ENCODE measurements at regions not wholly inside any gene's neighbourhood (a gene's known extent, or its start where the extent isn't known, plus 50 kb on each side); places are given as distances from the start of the nearest gene placed in this dataset.

GRCh38 chr4:18627447-18628005 lies 606.0 kb upstream of the LCORL start (continued):
- TF ChIP-seq AFF4 (CRISPR knock-in tag; IDR thresholded peaks at IDR 0.05) (no peak), FOXA3 (CRISPR knock-in tag; IDR thresholded peaks at IDR 0.05) (no peak), HOMEZ (CRISPR knock-in tag; IDR thresholded peaks at IDR 0.05; ENCODE audit: low read depth) (no peak), LCORL (IDR thresholded peaks at IDR 0.05) (no peak), LCORL (CRISPR knock-in tag; IDR thresholded peaks at IDR 0.05) (no peak), ZNF672 (CRISPR knock-in tag; IDR thresholded peaks at IDR 0.05) (no peak), SYNCRIP (IDR thresholded peaks at IDR 0.05; ENCODE audit: insufficient read depth, low read depth, low read length) (no peak)

- 2% methylated on average over 2 of the region's 2 CpGs for WGBS (ENCODE audit: low lambda C conversion rate)
- no TSS peak for BruUV-seq (replicated peaks)
- in situ Hi-C loops (cut with HindIII; ENCODE audit: extremely low pct_ligation_motif_present, low pct_unique_long_range_greater_than_20kb): no loop called here
Measured at GRCh38 chr4:18626996-18627395, 605.4 kb upstream of the LCORL start.

More at GRCh38 chr4:18626996-18627395, 605.4 kb upstream of the LCORL start:
- intact Hi-C loops (cut with micrococcal nuclease; ENCODE audit: unreplicated experiment): no loop called here
- Histone ChIP-seq H2AFZ (ENCODE audit: low read length) (no peak overlapping the region), H4K20me1 (ENCODE audit: insufficient read depth, low read length) (no peaks in the 10 kb centered on the region), H3K4me1 (ENCODE audit: insufficient read depth, low read length) (no peaks in the 10 kb centered on the region), H3K9me3 (ENCODE audit: low read length) (peaks cover 10% of the 10 kb centered on the region), H3K4me2 (ENCODE audit: low read depth, low read length) (no peak overlapping the region), H3K4me3 (replicated peaks in 1 of 3; ENCODE audit: insufficient read depth in 1 of 3, low read depth in 2 of 3, low read length in 3 of 3) (no peak overlapping the region), H3K27me3 (ENCODE audit: control insufficient read depth in 1 of 2, insufficient read depth in 2 of 2, low read length in 2 of 2) (no peaks in the 10 kb centered on the region), H3K9ac (ENCODE audit: insufficient read depth, low read depth, low read length) (no peak overlapping the region), H3K79me2 (ENCODE audit: insufficient read depth, low read length) (no peaks in the 10 kb centered on the region), H3K36me3 (replicated peaks in 1 of 2; ENCODE audit: control insufficient read depth in 1 of 2, insufficient read depth in 2 of 2, low read length in 2 of 2) (no peaks in the 10 kb centered on the region), H3K27ac (ENCODE audit: extremely low read length, insufficient read depth, low read length) (no peak overlapping the region)
- ChIA-PET CTCF (ENCODE audit: low intra/inter-chr PET ratio, low total read pairs) (no interaction called here), POLR2A (no interaction called here)
- DNase-seq (ENCODE audit: low spot score) (no peak), FAIRE-seq (no peak), ATAC-seq (no peak)
- no peak for TF ChIP-seq ZBTB34 (CRISPR knock-in tag; IDR thresholded peaks at IDR 0.05)
- TF ChIP-seq ATF4 (CRISPR knock-in tag; IDR thresholded peaks at IDR 0.05): no peak
- no peak for TF ChIP-seq HOMEZ (CRISPR knock-in tag; IDR thresholded peaks at IDR 0.05; ENCODE audit: low read depth)
- no peak for TF ChIP-seq NFATC3 (CRISPR knock-in tag; IDR thresholded peaks at IDR 0.05)
- no peak for TF ChIP-seq SATB2 (CRISPR knock-in tag; IDR thresholded peaks at IDR 0.05)
- TF ChIP-seq ZNF264 (CRISPR knock-in tag; IDR thresholded peaks at IDR 0.05): no peak

Measured in HepG2 (cell line).